Pancreas (tissue), 10 donors: ENCODE measurements at regions not wholly inside any gene's neighbourhood (a gene's known extent, or its start where the extent isn't known, plus 50 kb on each side); places are given as distances from the start of the nearest gene placed in this dataset.

ENCODE experiments used
- ATAC-seq, 4 donors: fragments of 200-7000 bp; cut with Tn5 transposase; one replicate each; pipeline versions ENCODE4 v1.8.0 to v1.9.1; 2020; ENCODE audit warnings: mild to moderate bottlenecking in 4 of 4, moderate library complexity in 4 of 4
- DNase-seq, 6 donors: peaks; one replicate each; pipeline ENCODE4 v3.0.0-alpha.2; 2020
- FAIRE-seq: peaks from 2 replicates; lab custom pipeline; 2012; peaks lifted over from hg19 to GRCh38; lab: Jason Lieb, UNC
- H3K27ac ChIP-seq, 4 donors: fragments of 200-600 bp; sonication (generic); 1 replicate in 3 of 4; 2 replicates in 1 of 4; pipeline versions ENCODE4 v1.5.0 to v1.8.0; 2020
- H3K27me3 ChIP-seq, 4 donors: fragments of 200-600 bp; one replicate each; pipeline ENCODE4 v1.8.0; 2021
- H3K36me3 ChIP-seq, 3 donors: fragments of 200-600 bp; sonication (generic) in 1 of 3; one replicate each; pipeline versions ENCODE4 v1.5.0 to v1.8.0; 2020 to 2021
- H3K4me1 ChIP-seq, 3 donors: fragments of 200-600 bp; one replicate each; pipeline ENCODE4 v1.8.0; 2021
- H3K4me3 ChIP-seq, 4 donors: fragments of 200-600 bp; sonication (generic) in 2 of 4; one replicate each; pipeline versions ENCODE4 v1.5.0 to v1.8.0; 2020 to 2021
- H3K9me3 ChIP-seq, 4 donors: fragments of 200-600 bp; one replicate each; pipeline ENCODE4 v1.8.0; 2021
- WGBS, 2 donors: extraction: QIAGEN DNeasy Blood & Tissue Kit; methylation state at CpG; one replicate each; pipeline ENCODE4 v1.1.7; 2013; 5-methylcytosine and 5-hydroxymethylcytosine counted together
- intact Hi-C, 3 donors: fragments of 100-400 bp; cut with DNase I; formaldehyde crosslinking; loops; one replicate each; pipeline versions ENCODE4 v1.11.1 to v1.14.2; 2022
- microRNA-seq, 2 donors: library from miRNA; unstranded; fragments of <30 nt; microRNA quantifications; one replicate each; pipeline versions ENCODE4 to v1.1.0, GENCODE V29; 2019 to 2020
- TF ChIP-seq, protein P1 (sequence below), 4 donors: fragments of 200-600 bp; sonication (generic) in 3 of 4; IDR thresholded peaks; one replicate each; pipeline versions ENCODE4 v1.5.0 to v1.8.0; 2021; ENCODE audit warnings: antibody characterized with exemption in 4 of 4
- donor health status: healthy with polysubstance abuse.
- donor health status: DM: no; HTN: no; CAD: no; lungs with moderate emphysema.
- donor health status: DM: no; HTN: no; CAD: no.
- donor health status: control.
- donor health status: control.
- donor health status: Bipolar disorder and iron deficiency.
- donor health status: DM: yes; HTN: yes; CAD: no.
- donor health status: DM: no; HTN: no; CAD: no.
- donor health status: DM: no; HTN: no; CAD: no.
- donor health status: DM: yes; HTN: yes; CAD: no.

DNA sequence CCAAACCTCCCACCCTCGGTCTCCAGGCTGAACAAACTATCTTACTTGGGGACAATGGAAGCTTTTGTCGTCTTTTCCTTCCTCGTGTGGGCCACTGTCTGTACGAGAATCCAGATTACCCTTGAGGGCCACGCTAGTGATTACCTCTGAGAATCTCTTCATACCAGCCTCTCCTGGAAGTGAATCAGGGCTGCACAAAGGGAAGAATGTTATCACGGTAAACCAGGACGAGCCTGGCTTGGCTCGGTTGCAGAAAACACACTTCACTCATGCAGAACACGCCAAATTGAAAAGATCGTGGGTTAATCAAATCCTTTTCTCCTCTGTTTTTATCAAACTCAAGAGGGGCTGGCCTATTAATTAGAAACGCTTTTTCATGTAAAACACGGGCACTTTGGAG, 51.6 kb upstream of the MYL2 start:
- FAIRE-seq (no peak), ATAC-seq (no peak), DNase-seq (no peak)
- H3K36me3 ChIP-seq, result no peaks in the 10 kb centered on the region
- TF ChIP-seq, protein P1, sequence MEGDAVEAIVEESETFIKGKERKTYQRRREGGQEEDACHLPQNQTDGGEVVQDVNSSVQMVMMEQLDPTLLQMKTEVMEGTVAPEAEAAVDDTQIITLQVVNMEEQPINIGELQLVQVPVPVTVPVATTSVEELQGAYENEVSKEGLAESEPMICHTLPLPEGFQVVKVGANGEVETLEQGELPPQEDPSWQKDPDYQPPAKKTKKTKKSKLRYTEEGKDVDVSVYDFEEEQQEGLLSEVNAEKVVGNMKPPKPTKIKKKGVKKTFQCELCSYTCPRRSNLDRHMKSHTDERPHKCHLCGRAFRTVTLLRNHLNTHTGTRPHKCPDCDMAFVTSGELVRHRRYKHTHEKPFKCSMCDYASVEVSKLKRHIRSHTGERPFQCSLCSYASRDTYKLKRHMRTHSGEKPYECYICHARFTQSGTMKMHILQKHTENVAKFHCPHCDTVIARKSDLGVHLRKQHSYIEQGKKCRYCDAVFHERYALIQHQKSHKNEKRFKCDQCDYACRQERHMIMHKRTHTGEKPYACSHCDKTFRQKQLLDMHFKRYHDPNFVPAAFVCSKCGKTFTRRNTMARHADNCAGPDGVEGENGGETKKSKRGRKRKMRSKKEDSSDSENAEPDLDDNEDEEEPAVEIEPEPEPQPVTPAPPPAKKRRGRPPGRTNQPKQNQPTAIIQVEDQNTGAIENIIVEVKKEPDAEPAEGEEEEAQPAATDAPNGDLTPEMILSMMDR (IDR thresholded peaks at IDR 0.05), result no peak
- intact Hi-C loops, result no loop called here
- H3K9me3 ChIP-seq, result no peaks in the 10 kb centered on the region
- no peaks in the 10 kb centered on the region for H3K27me3 ChIP-seq
- H3K4me3 ChIP-seq, result no peak overlapping the region
- H3K4me1 ChIP-seq, result no peaks in the 10 kb centered on the region
- no peak overlapping the region for H3K27ac ChIP-seq
- WGBS, 2 donors, result 57% methylated on average over 12 of the region's 12 CpGs

DNA sequence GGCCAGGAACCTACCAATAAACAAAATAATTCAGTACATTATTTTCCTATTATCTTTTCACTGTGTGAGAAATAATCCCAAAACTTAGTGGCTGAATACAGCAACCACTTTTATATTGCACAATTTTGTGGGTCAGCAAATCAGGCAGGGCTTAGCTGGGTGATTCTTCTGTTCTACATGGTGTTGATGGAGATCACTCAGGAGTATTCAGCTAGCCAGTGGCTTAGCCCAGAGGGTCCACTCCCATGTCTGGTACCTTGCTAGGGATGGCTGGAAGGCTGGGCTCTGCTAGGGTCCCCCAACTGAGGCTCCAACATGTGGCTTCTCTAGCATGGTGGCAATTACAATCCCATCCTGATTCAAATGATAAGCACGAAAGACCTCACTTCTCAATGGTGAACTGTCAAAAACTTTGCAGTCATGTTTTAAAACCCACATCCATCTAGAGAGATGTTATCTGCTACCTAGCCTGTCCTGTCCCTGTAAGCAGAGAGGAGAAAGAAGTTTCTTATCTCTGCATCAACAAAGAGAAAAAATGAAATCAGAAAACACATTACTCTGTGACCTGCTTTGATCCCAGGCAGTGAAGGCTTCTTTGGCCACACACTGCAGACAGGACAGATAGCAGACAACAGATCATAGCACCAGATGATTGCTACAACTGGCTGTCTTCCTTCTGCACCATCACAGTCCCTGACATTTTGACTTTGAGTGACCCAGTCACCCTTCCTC, 51.0 kb upstream of the MYL2 start:
- Histone ChIP-seq H3K4me1 (no peaks in the 10 kb centered on the region), H3K9me3 (no peaks in the 10 kb centered on the region), H3K4me3 (no peak overlapping the region), H3K27me3 (no peaks in the 10 kb centered on the region), H3K36me3 (no peaks in the 10 kb centered on the region), H3K27ac (no peak overlapping the region)
- DNase-seq (no peak), FAIRE-seq (no peak), ATAC-seq (no peak)
- TF ChIP-seq, protein P1 (IDR thresholded peaks at IDR 0.05), result no peak
- 62 to 76% methylated on average over 1 of the region's 1 CpG for WGBS, 2 donors
- intact Hi-C loops, result no loop called here

Small RNA genes lying in the stretch of these regions (microRNA-seq; reads per million reads assigned to microRNA genes)
- 0 reads per million in 2 donors for gene MIR6760
